Psoas muscle (tissue), 7 donors: ENCODE measurements at regions not wholly inside any gene's neighbourhood (a gene's known extent, or its start where the extent isn't known, plus 50 kb on each side); places are given as distances from the start of the nearest gene placed in this dataset.

Experiments used
- ATAC-seq, 4 donors: fragments of 200-7000 bp; cut with Tn5 transposase; one replicate each; pipeline ENCODE4 v1.9.1; 2020; ENCODE audit warnings: moderate library complexity in 3 of 4, mild to moderate bottlenecking in 2 of 4
- DNase-seq, 2 donors: peaks; one replicate each; pipeline ENCODE4 v3.0.0-alpha.2; 2020
- H3K27ac ChIP-seq: fragments of 200-600 bp; one replicate; pipeline ENCODE4 v1.8.0; 2022
- H3K27me3 ChIP-seq, 3 donors: fragments of 200-600 bp in 1 of 3; one replicate each; pipeline versions ENCODE4 v1.6.1 to v1.8.0; 2013 to 2022; ENCODE audit warnings: low read length in 2 of 3, mild to moderate bottlenecking in 2 of 3, moderate library complexity in 1 of 3; ENCODE audit not compliant: insufficient read depth in 3 of 3
- H3K36me3 ChIP-seq, 2 donors: fragments of 200-600 bp in 1 of 2; one replicate each; pipeline versions ENCODE4 v1.6.1 to v1.8.0; 2013 to 2022; ENCODE audit warnings: low read depth in 1 of 2, mild to moderate bottlenecking in 1 of 2, moderate library complexity in 1 of 2; ENCODE audit not compliant: insufficient read depth in 1 of 2
- H3K4me1 ChIP-seq: fragments of 200-600 bp; one replicate; pipeline ENCODE4 v1.8.0; 2022
- H3K4me3 ChIP-seq: fragments of 200-600 bp; one replicate; pipeline ENCODE4 v1.8.0; 2022; ENCODE audit warnings: mild to moderate bottlenecking
- H3K9me3 ChIP-seq: fragments of 200-600 bp; one replicate; pipeline ENCODE4 v1.8.0; 2022
- CTCF ChIP-seq: fragments of 200-600 bp; IDR thresholded peaks from one replicate; pipeline ENCODE4 v1.8.0; 2022; ENCODE audit warnings: antibody characterized with exemption
- WGBS, 3 donors: extraction: QIAGEN DNeasy Blood & Tissue Kit; methylation state at CpG; one replicate each; pipeline versions ENCODE4 v1.1.6 to v1.1.7; 2013; 5-methylcytosine and 5-hydroxymethylcytosine counted together
- intact Hi-C, 2 donors: fragments of 100-400 bp; cut with DNase I; formaldehyde crosslinking; loops; one replicate each; pipeline versions ENCODE4 v1.11.0 to v1.14.2; 2022
- donor health status: healthy with polysubstance abuse.
- donor health status: DM: no; HTN: no; CAD: no; lungs with moderate emphysema.
- donor health status: Bipolar disorder and iron deficiency.
- donor health status: healthy.
- donor health status: DM: yes; HTN: yes; CAD: no.
- donor health status: DM: no; HTN: no; CAD: no.
- donor health status: DM: yes; HTN: yes; CAD: no.

DNA sequence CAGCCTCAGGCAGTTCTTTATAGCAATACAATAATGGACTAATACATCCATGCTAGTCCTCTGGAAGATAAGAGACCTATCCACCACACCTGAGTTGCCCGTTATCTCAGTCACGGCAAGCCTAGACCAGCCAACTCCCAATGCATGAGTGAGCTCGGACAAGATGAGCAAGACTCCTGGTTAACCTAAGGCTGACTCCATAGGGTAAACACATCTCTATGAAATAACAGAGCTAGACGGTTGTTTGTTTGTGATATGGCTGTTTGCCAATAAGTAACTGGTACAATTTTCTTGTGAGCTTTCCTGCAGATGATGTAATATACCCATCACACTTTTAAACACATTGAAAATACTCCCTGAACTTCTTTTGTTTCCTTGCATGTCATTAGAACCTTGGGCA, 70.6 kb upstream of the PHACTR1 start:
- DNase-seq, result no peak
- no peak overlapping the region for H3K4me3 ChIP-seq
- intact Hi-C loops, result no loop called here
- H3K27me3 ChIP-seq, result no peaks in the 10 kb centered on the region
- H3K4me1 ChIP-seq, result no peaks in the 10 kb centered on the region
- H3K27ac ChIP-seq, result no peak overlapping the region
- WGBS, 3 donors, result 74 to 80% (median 79%) methylated on average over 4 of the region's 4 CpGs
- no peak for TF ChIP-seq CTCF
- no peaks in the 10 kb centered on the region for H3K9me3 ChIP-seq
- H3K36me3 ChIP-seq, result no peaks in the 10 kb centered on the region
- ATAC-seq, result no peak

DNA sequence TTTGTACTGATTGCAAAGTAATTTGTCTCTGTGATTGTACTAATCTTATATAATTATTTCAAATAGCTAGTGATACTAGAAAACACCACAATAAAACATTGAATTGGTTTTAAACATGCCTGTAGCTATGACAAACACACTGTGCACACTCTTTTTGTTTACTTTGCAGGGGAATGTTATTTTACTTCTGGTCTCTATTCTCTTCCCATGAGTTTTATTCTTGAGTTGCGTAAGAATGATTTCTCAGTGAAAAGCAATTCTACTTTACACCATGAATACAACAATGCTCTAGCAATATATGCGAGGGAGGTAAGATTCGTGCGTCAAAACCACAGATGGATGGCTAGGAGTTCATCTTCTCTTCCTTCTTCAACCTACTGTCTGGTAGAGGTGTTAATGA, 68.4 kb upstream of the PHACTR1 start:
- 91 to 95% (median 95%) methylated on average over 4 of the region's 4 CpGs for WGBS, 3 donors

GRCh38 chr6:12649325-12649724, 67.2 kb upstream of the PHACTR1 start:
- Histone ChIP-seq H3K27me3 (no peaks in the 10 kb centered on the region), H3K4me3 (no peak overlapping the region), H3K4me1 (no peaks in the 10 kb centered on the region), H3K36me3 (no peaks in the 10 kb centered on the region), H3K9me3 (no peaks in the 10 kb centered on the region), H3K27ac (no peak overlapping the region)
- DNase-seq (no peak), ATAC-seq (no peak)
- intact Hi-C loops, result no loop called here
- WGBS, 3 donors, result 76 to 88% (median 86%) methylated on average over 1 of the region's 1 CpG
- TF ChIP-seq CTCF, result no peak

More for the DNA sequence above, 68.4 kb upstream of the PHACTR1 start:
- no peak overlapping the region for H3K27ac ChIP-seq
- no peak for ATAC-seq
- DNase-seq, result no peak
- H3K27me3 ChIP-seq, result no peaks in the 10 kb centered on the region
- no peak overlapping the region for H3K4me3 ChIP-seq
- H3K4me1 ChIP-seq, result no peaks in the 10 kb centered on the region
- no peak for TF ChIP-seq CTCF
- H3K9me3 ChIP-seq, result no peaks in the 10 kb centered on the region
- intact Hi-C loops, result no loop called here
- no peaks in the 10 kb centered on the region for H3K36me3 ChIP-seq

- Histone ChIP-seq H3K9me3 (no peaks in the 10 kb centered on the region), H3K36me3 (no peaks in the 10 kb centered on the region), H3K27me3 (no peaks in the 10 kb centered on the region), H3K4me3 (no peak overlapping the region), H3K27ac (no peak overlapping the region), H3K4me1 (no peaks in the 10 kb centered on the region)
- DNase-seq (no peak), ATAC-seq (no peak)
- no peak for TF ChIP-seq CTCF
- intact Hi-C loops, result no loop called here
- 52 to 58% (median 55%) methylated on average over 5 of the region's 5 CpGs for WGBS, 3 donors
These were observed 63.1 kb upstream of the PHACTR1 start for GRCh38 chr6:12653486-12653885.

DNA sequence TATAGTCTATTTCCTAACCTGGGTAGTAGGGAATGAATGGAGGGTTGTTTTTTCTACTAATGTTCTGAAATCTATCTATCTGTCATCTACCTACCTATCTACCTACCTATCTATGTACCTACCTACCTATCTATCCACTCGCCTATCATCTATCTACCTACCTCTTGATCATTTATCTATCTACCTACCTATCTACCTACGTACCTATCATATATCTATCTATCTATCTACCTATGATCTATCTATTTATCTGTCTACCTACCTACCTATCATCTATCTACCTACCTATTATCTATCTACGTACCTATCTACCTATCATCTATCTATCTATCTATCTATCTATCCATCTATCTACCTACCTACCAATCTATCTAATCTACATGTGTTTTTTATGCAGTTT, 62.5 kb upstream of the PHACTR1 start:
- no peak overlapping the region for H3K4me3 ChIP-seq
- no peak for TF ChIP-seq CTCF
- WGBS, 3 donors, result 73 to 87% (median 74%) methylated on average over 3 of the region's 3 CpGs
- intact Hi-C loops, result no loop called here
- no peaks in the 10 kb centered on the region for H3K9me3 ChIP-seq
- ATAC-seq, result no peak
- H3K27me3 ChIP-seq, result no peaks in the 10 kb centered on the region
- no peaks in the 10 kb centered on the region for H3K4me1 ChIP-seq
- no peak for DNase-seq
- no peaks in the 10 kb centered on the region for H3K36me3 ChIP-seq
- no peak overlapping the region for H3K27ac ChIP-seq
